ENCODE measurements at regions not wholly inside any gene's neighbourhood (a gene's known extent, or its start where the extent isn't known, plus 50 kb on each side); places are given as distances from the start of the nearest gene placed in this dataset.

DNA sequence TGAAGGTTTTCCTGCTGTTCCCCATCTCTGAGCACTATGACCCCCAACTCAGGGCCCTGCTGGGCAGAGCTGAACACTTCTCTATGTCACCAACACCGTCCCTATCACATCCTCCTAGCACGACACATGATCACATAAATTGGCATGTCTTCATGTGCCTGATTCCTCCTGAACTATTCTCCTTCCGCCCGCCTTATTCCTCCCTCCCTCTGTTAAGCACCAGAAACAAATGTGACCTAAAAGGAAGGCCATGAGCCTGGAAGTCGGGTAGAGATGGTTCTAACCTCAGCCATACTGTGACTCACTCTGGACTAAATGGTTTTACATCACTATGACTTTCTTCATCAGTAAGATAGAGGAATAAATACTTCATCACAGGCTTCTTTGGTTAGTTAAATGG lies 80.8 kb upstream of the DYNLRB2 start:
- Histone ChIP-seq H3K36me3 (no peaks in the 10 kb centered on the region), H3K4me1 (no peaks in the 10 kb centered on the region), H3K9me3 (no peaks in the 10 kb centered on the region), H3K27ac (no peak overlapping the region), H3K4me3 (no peak overlapping the region), H3K27me3 (no peaks in the 10 kb centered on the region)
- TF ChIP-seq, protein P1, sequence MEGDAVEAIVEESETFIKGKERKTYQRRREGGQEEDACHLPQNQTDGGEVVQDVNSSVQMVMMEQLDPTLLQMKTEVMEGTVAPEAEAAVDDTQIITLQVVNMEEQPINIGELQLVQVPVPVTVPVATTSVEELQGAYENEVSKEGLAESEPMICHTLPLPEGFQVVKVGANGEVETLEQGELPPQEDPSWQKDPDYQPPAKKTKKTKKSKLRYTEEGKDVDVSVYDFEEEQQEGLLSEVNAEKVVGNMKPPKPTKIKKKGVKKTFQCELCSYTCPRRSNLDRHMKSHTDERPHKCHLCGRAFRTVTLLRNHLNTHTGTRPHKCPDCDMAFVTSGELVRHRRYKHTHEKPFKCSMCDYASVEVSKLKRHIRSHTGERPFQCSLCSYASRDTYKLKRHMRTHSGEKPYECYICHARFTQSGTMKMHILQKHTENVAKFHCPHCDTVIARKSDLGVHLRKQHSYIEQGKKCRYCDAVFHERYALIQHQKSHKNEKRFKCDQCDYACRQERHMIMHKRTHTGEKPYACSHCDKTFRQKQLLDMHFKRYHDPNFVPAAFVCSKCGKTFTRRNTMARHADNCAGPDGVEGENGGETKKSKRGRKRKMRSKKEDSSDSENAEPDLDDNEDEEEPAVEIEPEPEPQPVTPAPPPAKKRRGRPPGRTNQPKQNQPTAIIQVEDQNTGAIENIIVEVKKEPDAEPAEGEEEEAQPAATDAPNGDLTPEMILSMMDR (IDR thresholded peaks at IDR 0.05) = no peak
- intact Hi-C loops (cut with DNase I; ENCODE audit: low total_unique reads) = no loop called here
- DNase-seq = no peak

DNA sequence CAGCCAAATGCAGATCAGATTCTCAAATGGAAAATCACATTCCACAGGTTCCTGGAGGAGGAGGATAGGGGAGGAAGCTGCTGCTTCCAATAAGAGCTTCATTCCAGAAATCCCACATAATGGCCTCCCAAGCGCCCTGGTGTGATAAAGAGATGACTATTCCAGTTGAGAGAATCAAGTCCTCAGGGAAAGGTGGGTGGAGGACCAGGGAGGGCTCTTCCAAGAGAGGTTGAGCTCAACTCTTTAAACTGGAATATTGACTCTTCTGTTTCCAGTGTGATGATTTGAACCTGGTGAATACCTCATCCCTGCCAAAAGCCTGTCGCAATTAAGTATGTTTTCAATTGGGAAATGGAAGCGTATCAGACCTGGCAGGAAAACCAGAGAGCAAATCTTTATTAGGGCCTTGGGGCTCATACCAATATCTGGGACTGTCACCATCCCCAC lies 81.4 kb upstream of the DYNLRB2 start:
- no peak overlapping the region for H3K27ac ChIP-seq
- no peak overlapping the region for H3K4me3 ChIP-seq
- peak in 1 of 2 donors; percentile 45 for DNase-seq
- no peaks in the 10 kb centered on the region for H3K4me1 ChIP-seq
- no peaks in the 10 kb centered on the region for H3K9me3 ChIP-seq
- TF ChIP-seq, protein P1 (IDR thresholded peaks at IDR 0.05) = no peak
- no peaks in the 10 kb centered on the region for H3K36me3 ChIP-seq
- intact Hi-C loops (cut with DNase I; ENCODE audit: low total_unique reads) = no loop called here
- no peaks in the 10 kb centered on the region for H3K27me3 ChIP-seq

DNA sequence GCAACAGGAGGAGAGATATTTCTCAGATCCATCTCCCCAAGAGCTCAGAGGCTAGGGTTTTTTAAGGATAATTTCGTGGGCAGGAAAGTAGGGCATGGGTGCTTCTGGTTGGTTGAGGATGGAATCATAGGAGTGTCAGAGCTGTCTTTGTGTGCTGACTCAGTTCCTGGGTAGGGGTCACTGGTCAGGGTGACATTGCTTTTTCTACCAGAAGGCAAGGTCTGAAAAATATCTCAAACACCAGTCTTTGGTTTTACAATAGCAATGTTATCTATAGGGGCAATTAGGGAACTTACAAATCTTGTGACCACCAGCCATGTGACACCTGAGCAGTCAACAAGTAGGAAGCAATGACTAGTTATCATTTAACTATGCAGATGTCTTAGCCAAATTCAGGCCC lies 82.9 kb upstream of the DYNLRB2 start:
- no peak for DNase-seq
- Histone ChIP-seq H3K36me3 (no peaks in the 10 kb centered on the region), H3K27me3 (no peaks in the 10 kb centered on the region), H3K27ac (no peak overlapping the region), H3K4me3 (no peak overlapping the region), H3K4me1 (no peaks in the 10 kb centered on the region), H3K9me3 (no peaks in the 10 kb centered on the region)
- TF ChIP-seq, protein P1 (IDR thresholded peaks at IDR 0.05) = no peak
- intact Hi-C loops (cut with DNase I; ENCODE audit: low total_unique reads) = no loop called here

DNA sequence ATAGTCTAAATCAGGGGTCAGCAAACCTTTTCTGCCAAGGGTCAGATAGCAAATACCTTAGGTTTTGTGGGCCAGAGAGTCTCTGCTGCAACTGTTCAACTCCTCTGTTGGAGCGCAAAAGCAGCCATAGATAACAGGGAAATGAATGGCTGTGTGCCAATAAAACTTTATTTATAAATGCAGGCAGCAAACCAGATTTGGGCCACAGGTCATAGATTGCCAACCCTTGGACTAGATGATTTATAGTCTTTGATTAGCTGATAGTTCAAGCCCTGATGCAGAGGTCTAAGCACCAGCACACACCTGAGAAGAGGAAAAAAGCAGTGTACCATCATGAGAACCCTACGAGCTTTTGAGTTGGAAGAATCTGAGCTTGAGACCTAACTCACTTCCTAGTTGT lies 86.0 kb upstream of the DYNLRB2 start:
- TF ChIP-seq, protein P1 (IDR thresholded peaks at IDR 0.05) = no peak
- H3K4me3 ChIP-seq = no peak overlapping the region
- no peak overlapping the region for H3K27ac ChIP-seq
- H3K36me3 ChIP-seq = no peaks in the 10 kb centered on the region
- H3K27me3 ChIP-seq = no peaks in the 10 kb centered on the region
- no peaks in the 10 kb centered on the region for H3K4me1 ChIP-seq
- DNase-seq = no peak
- no peaks in the 10 kb centered on the region for H3K9me3 ChIP-seq
- intact Hi-C loops (cut with DNase I; ENCODE audit: low total_unique reads) = no loop called here

DNA sequence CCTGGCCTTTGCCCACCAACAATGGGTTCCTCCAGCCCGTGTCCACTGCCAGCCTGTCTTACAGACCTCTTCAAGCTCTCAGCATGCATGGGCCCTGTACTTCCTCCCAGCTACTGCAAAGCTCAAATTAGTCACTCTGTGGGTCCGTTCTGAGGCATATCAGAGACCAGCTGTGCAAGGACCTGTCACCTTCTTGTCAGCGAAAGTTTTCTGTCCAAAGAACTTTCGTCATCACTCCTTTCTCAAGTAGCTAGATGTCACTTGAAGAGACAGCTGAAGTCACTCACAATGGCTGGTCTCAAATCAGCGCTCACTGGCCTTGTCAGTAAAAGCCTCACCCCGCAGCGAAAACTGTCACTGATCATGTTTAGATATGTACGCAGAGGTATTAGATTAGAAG lies 91.4 kb upstream of the DYNLRB2 start:
- no peak for DNase-seq
- no peaks in the 10 kb centered on the region for H3K27me3 ChIP-seq

More for the DNA sequence above, 91.4 kb upstream of the DYNLRB2 start:
- H3K27ac ChIP-seq = no peak overlapping the region
- no peaks in the 10 kb centered on the region for H3K4me1 ChIP-seq
- TF ChIP-seq, protein P1 (IDR thresholded peaks at IDR 0.05) = no peak
- no peaks in the 10 kb centered on the region for H3K36me3 ChIP-seq
- H3K4me3 ChIP-seq = no peak overlapping the region
- intact Hi-C loops (cut with DNase I; ENCODE audit: low total_unique reads) = no loop called here
- no peaks in the 10 kb centered on the region for H3K9me3 ChIP-seq
